ENCODE measurements at regions not wholly inside any gene's neighbourhood (a gene's known extent, or its start where the extent isn't known, plus 50 kb on each side); places are given as distances from the start of the nearest gene placed in this dataset.

GRCh38 chr2:200089040-200089755 is 133.8 kb downstream of the MAIP1 start:
- ChIA-PET CTCF (ENCODE audit: unreplicated experiment) (no interaction called here), POLR2A (no interaction called here)
- Histone ChIP-seq H3K4me3 (ENCODE audit: low read depth, low read length, poor library complexity, severe bottlenecking) (no peak overlapping the region), H3K4me1 (ENCODE audit: insufficient read depth, low read length, poor library complexity, severe bottlenecking) (no peaks in the 10 kb centered on the region), H3K4me2 (ENCODE audit: low read length) (no peak overlapping the region), H3K36me3 (ENCODE audit: insufficient read depth, low read length) (no peaks in the 10 kb centered on the region), H3K79me2 (ENCODE audit: insufficient read depth, low read depth, low read length) (no peaks in the 10 kb centered on the region), H3K27ac (ENCODE audit: low read depth, low read length, poor library complexity, severe bottlenecking) (no peak overlapping the region), H2AFZ (ENCODE audit: low read length) (no peak overlapping the region), H3K9me3 (ENCODE audit: low read length) (no peaks in the 10 kb centered on the region), H3K9me2 (ENCODE audit: insufficient read depth, low read length) (no peaks in the 10 kb centered on the region; the same call in 1 of the 2 replicates), H4K20me1 (ENCODE audit: insufficient read depth, low read length) (no peaks in the 10 kb centered on the region)
- intact Hi-C loops (cut with micrococcal nuclease; ENCODE audit: unreplicated experiment), result no loop called here
- no TSS peak for BruUV-seq (replicated peaks)
- TF ChIP-seq EZH2phosphoT487 (IDR thresholded peaks at IDR 0.05; ENCODE audit: borderline replicate concordance, low read depth, low read length) (no peak), CTCF (conservative IDR thresholded peaks at IDR 0.05; ENCODE audit: low read length) (no peak)
- DNase-seq (ENCODE audit: low spot score), result no peak

GRCh38 chr2:200089756-200090109 is 134.4 kb downstream of the MAIP1 start:
- TF ChIP-seq CTCF (conservative IDR thresholded peaks at IDR 0.05; ENCODE audit: low read length) (no peak), EZH2phosphoT487 (IDR thresholded peaks at IDR 0.05; ENCODE audit: borderline replicate concordance, low read depth, low read length) (no peak)
- POLR2A ChIA-PET, result no interaction called here
- H3K27ac ChIP-seq (ENCODE audit: low read depth, low read length, poor library complexity, severe bottlenecking), result no peak overlapping the region
- BruUV-seq (replicated peaks), result no TSS peak
- H3K9me2 ChIP-seq (ENCODE audit: insufficient read depth, low read length), result no peaks in the 10 kb centered on the region; the same call in 1 of the 2 replicates
- no peaks in the 10 kb centered on the region for H3K9me3 ChIP-seq (ENCODE audit: low read length)
- H3K79me2 ChIP-seq (ENCODE audit: insufficient read depth, low read depth, low read length), result no peaks in the 10 kb centered on the region
- no peaks in the 10 kb centered on the region for H3K4me1 ChIP-seq (ENCODE audit: insufficient read depth, low read length, poor library complexity, severe bottlenecking)
- no peak overlapping the region for H3K4me3 ChIP-seq (ENCODE audit: low read depth, low read length, poor library complexity, severe bottlenecking)
- CTCF ChIA-PET (ENCODE audit: unreplicated experiment), result no interaction called here
- H4K20me1 ChIP-seq (ENCODE audit: insufficient read depth, low read length), result no peaks in the 10 kb centered on the region
- no peak overlapping the region for H3K4me2 ChIP-seq (ENCODE audit: low read length)
- no peak for DNase-seq (ENCODE audit: low spot score)
- no peaks in the 10 kb centered on the region for H3K36me3 ChIP-seq (ENCODE audit: insufficient read depth, low read length)
- intact Hi-C loops (cut with micrococcal nuclease; ENCODE audit: unreplicated experiment), result no loop called here
- no peak overlapping the region for H2AFZ ChIP-seq (ENCODE audit: low read length)

- BruUV-seq (replicated peaks), result no TSS peak
These were observed 135.3 kb downstream of the MAIP1 start for GRCh38 chr2:200090683-200091082.

More at GRCh38 chr2:200090683-200091082, 135.3 kb downstream of the MAIP1 start:
- CTCF ChIA-PET (ENCODE audit: unreplicated experiment), result no interaction called here
- no peak overlapping the region for H3K27ac ChIP-seq (ENCODE audit: low read depth, low read length, poor library complexity, severe bottlenecking)
- no peak for DNase-seq (ENCODE audit: low spot score)
- H3K36me3 ChIP-seq (ENCODE audit: insufficient read depth, low read length), result no peaks in the 10 kb centered on the region
- H3K4me3 ChIP-seq (ENCODE audit: low read depth, low read length, poor library complexity, severe bottlenecking), result no peak overlapping the region
- no peak for TF ChIP-seq EZH2phosphoT487 (IDR thresholded peaks at IDR 0.05; ENCODE audit: borderline replicate concordance, low read depth, low read length)
- TF ChIP-seq CTCF (conservative IDR thresholded peaks at IDR 0.05; ENCODE audit: low read length), result no peak
- no peaks in the 10 kb centered on the region for H4K20me1 ChIP-seq (ENCODE audit: insufficient read depth, low read length)
- no peaks in the 10 kb centered on the region for H3K79me2 ChIP-seq (ENCODE audit: insufficient read depth, low read depth, low read length)
- intact Hi-C loops (cut with micrococcal nuclease; ENCODE audit: unreplicated experiment), result no loop called here
- H3K9me2 ChIP-seq (ENCODE audit: insufficient read depth, low read length), result no peaks in the 10 kb centered on the region; the same call in 1 of the 2 replicates
- POLR2A ChIA-PET, result no interaction called here
- H3K9me3 ChIP-seq (ENCODE audit: low read length), result no peaks in the 10 kb centered on the region
- H3K4me1 ChIP-seq (ENCODE audit: insufficient read depth, low read length, poor library complexity, severe bottlenecking), result no peaks in the 10 kb centered on the region
- no peak overlapping the region for H2AFZ ChIP-seq (ENCODE audit: low read length)
- H3K4me2 ChIP-seq (ENCODE audit: low read length), result no peak overlapping the region

Measured in OCI-LY7 (cell line).